Nephron progenitor cell (in vitro differentiated cells): ENCODE measurements at regions not wholly inside any gene's neighbourhood (a gene's known extent, or its start where the extent isn't known, plus 50 kb on each side); places are given as distances from the start of the nearest gene placed in this dataset.

Experiments used
- DNase-seq: peaks from one replicate; pipeline ENCODE4 v3.0.0; 2021
- H3K27ac Mint-ChIP-seq: 2 replicates; pipeline ENCODE4 v1.8.0; 2021; ENCODE audit warnings: mild to moderate bottlenecking, moderate library complexity, mixed read lengths
- H3K27me3 Mint-ChIP-seq: 2 replicates; pipeline ENCODE4 v1.8.0; 2021; ENCODE audit warnings: mild to moderate bottlenecking, low read depth, mixed read lengths; ENCODE audit not compliant: poor library complexity
- H3K36me3 Mint-ChIP-seq: 2 replicates; pipeline ENCODE4 v1.8.0; 2021; ENCODE audit warnings: low read depth, mixed read lengths
- H3K4me1 Mint-ChIP-seq: 2 replicates; pipeline ENCODE4 v1.8.0; 2021; ENCODE audit warnings: mixed read lengths
- H3K4me3 Mint-ChIP-seq: 2 replicates; pipeline ENCODE4 v1.8.0; 2021; ENCODE audit warnings: mild to moderate bottlenecking, moderate library complexity, mixed read lengths
- H3K9me3 Mint-ChIP-seq: 2 replicates; pipeline ENCODE4 v1.8.0; 2021; ENCODE audit warnings: mild to moderate bottlenecking, moderate library complexity, mixed read lengths
- CTCF ChIP-seq: fragments of 200-600 bp; sonication (generic); IDR thresholded peaks from 2 replicates; pipeline ENCODE4 v1.5.0; 2021; ENCODE audit warnings: antibody characterized with exemption

DNA sequence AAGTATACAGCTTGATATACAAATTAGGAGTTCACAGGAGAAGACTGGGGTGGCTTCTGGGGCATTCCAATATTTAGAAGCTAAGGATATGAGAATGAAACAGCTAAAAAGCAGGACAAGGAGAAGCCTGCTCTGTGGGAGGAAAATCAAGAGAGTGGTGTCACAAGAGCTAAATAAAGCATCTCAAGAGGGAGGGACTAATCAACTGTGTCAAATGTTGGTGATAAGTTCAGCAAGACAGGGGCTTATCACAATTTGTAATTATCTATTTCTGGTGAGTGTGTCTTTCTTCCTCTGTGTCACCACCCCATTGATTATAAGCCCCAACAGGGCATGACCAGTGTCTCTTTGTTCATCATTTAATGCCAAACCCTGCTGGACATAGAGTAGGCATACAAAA, 295.8 kb upstream of the DUSP10 start:
- Mint-ChIP-seq H3K4me3 (no peak overlapping the region), H3K4me1 (peaks cover 61% of the 10 kb centered on the region), H3K27me3 (peaks cover 6% of the 10 kb centered on the region), H3K36me3 (no peaks in the 10 kb centered on the region), H3K9me3 (peaks cover 5% of the 10 kb centered on the region), H3K27ac (peak overlapping the region; percentile 23)
- TF ChIP-seq CTCF = no peak
- DNase-seq = no peak

- Mint-ChIP-seq H3K27ac (no peak overlapping the region), H3K4me3 (no peak overlapping the region), H3K9me3 (peaks cover 5% of the 10 kb centered on the region), H3K36me3 (no peaks in the 10 kb centered on the region), H3K4me1 (peaks cover 34% of the 10 kb centered on the region), H3K27me3 (peaks cover 3% of the 10 kb centered on the region)
- TF ChIP-seq CTCF = no peak
- DNase-seq = no peak
Measured at GRCh38 chr1:222034790-222035189, 292.9 kb upstream of the DUSP10 start.

GRCh38 chr1:222033450-222033849, 291.6 kb upstream of the DUSP10 start:
- Mint-ChIP-seq H3K4me1 (peaks cover 20% of the 10 kb centered on the region), H3K27ac (no peak overlapping the region), H3K27me3 (peaks cover 3% of the 10 kb centered on the region), H3K9me3 (peaks cover 5% of the 10 kb centered on the region), H3K4me3 (no peak overlapping the region), H3K36me3 (no peaks in the 10 kb centered on the region)
- no peak for DNase-seq
- no peak for TF ChIP-seq CTCF

DNA sequence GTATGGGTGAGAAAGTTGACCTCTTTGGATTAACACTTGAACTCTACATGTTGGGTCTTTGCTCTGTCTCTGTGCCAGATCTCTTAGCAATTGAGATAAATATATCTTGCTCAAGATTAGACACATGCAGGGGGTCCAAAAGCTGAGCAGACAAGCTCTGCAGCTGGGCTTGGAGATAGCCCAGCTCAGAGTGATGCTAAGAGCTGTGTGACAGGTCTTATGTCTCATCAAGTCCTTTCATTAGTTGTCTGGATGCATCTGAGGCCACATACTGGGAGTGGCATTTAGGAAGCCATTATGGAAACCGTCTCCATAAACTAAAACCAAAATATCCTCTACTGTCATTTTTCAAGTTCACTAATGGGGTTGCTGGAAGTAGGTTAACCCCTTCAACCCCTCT, 289.4 kb upstream of the DUSP10 start:
- no peak overlapping the region for H3K27ac Mint-ChIP-seq
- peaks cover 7% of the 10 kb centered on the region for H3K27me3 Mint-ChIP-seq
- TF ChIP-seq CTCF = no peak
- H3K36me3 Mint-ChIP-seq = no peaks in the 10 kb centered on the region
- DNase-seq = no peak
- peaks cover 2% of the 10 kb centered on the region for H3K4me1 Mint-ChIP-seq
- peaks cover 5% of the 10 kb centered on the region for H3K9me3 Mint-ChIP-seq
- H3K4me3 Mint-ChIP-seq = no peak overlapping the region

- no peak for TF ChIP-seq CTCF
- Mint-ChIP-seq H3K9me3 (no peaks in the 10 kb centered on the region), H3K27ac (no peak overlapping the region), H3K27me3 (peaks cover 7% of the 10 kb centered on the region), H3K4me1 (peaks cover 6% of the 10 kb centered on the region), H3K4me3 (no peak overlapping the region), H3K36me3 (no peaks in the 10 kb centered on the region)
- no peak for DNase-seq
Measured at GRCh38 chr1:222028676-222029075, 286.8 kb upstream of the DUSP10 start.

GRCh38 chr1:222028116-222028515, 286.2 kb upstream of the DUSP10 start:
- Mint-ChIP-seq H3K27me3 (peaks cover 7% of the 10 kb centered on the region), H3K36me3 (no peaks in the 10 kb centered on the region), H3K27ac (no peak overlapping the region), H3K4me3 (no peak overlapping the region), H3K9me3 (no peaks in the 10 kb centered on the region), H3K4me1 (peaks cover 6% of the 10 kb centered on the region)
- no peak for TF ChIP-seq CTCF
- no peak for DNase-seq
